ENCODE measurements at regions not wholly inside any gene's neighbourhood (a gene's known extent, or its start where the extent isn't known, plus 50 kb on each side); places are given as distances from the start of the nearest gene placed in this dataset.

GRCh38 chrX:136975684-136976470, 57.9 kb downstream of the GPR101 start:
- Histone ChIP-seq H3K27ac (ENCODE audit: low read depth, low read length, poor library complexity, severe bottlenecking) (no peak overlapping the region), H3K9me3 (ENCODE audit: low read length) (no peaks in the 10 kb centered on the region), H3K79me2 (ENCODE audit: insufficient read depth, low read depth, low read length) (no peaks in the 10 kb centered on the region), H2AFZ (ENCODE audit: low read length) (no peak overlapping the region), H3K4me3 (ENCODE audit: low read depth, low read length, poor library complexity, severe bottlenecking) (no peak overlapping the region), H3K36me3 (ENCODE audit: insufficient read depth, low read length) (no peaks in the 10 kb centered on the region), H3K9me2 (ENCODE audit: insufficient read depth, low read length) (no peaks in the 10 kb centered on the region), H4K20me1 (ENCODE audit: insufficient read depth, low read length) (no peaks in the 10 kb centered on the region), H3K4me1 (ENCODE audit: insufficient read depth, low read length, poor library complexity, severe bottlenecking) (no peaks in the 10 kb centered on the region), H3K4me2 (ENCODE audit: low read length) (no peak overlapping the region)
- ChIA-PET POLR2A (no interaction called here), CTCF (ENCODE audit: unreplicated experiment) (no interaction called here)
- TF ChIP-seq CTCF (conservative IDR thresholded peaks at IDR 0.05; ENCODE audit: low read length) = no peak
- TF ChIP-seq EZH2phosphoT487 (IDR thresholded peaks at IDR 0.05; ENCODE audit: borderline replicate concordance, low read depth, low read length) = no peak
- no TSS peak for BruUV-seq (replicated peaks)
- intact Hi-C loops (cut with micrococcal nuclease; ENCODE audit: unreplicated experiment) = no loop called here
- DNase-seq (ENCODE audit: low spot score) = no peak

- H4K20me1 ChIP-seq (ENCODE audit: insufficient read depth, low read length) = no peaks in the 10 kb centered on the region
- no peak overlapping the region for H3K27ac ChIP-seq (ENCODE audit: low read depth, low read length, poor library complexity, severe bottlenecking)
- H2AFZ ChIP-seq (ENCODE audit: low read length) = no peak overlapping the region
- intact Hi-C loops (cut with micrococcal nuclease; ENCODE audit: unreplicated experiment) = no loop called here
- TF ChIP-seq EZH2phosphoT487 (IDR thresholded peaks at IDR 0.05; ENCODE audit: borderline replicate concordance, low read depth, low read length) (no peak), CTCF (conservative IDR thresholded peaks at IDR 0.05; ENCODE audit: low read length) (no peak)
- H3K36me3 ChIP-seq (ENCODE audit: insufficient read depth, low read length) = no peaks in the 10 kb centered on the region
- H3K9me3 ChIP-seq (ENCODE audit: low read length) = no peaks in the 10 kb centered on the region
- H3K4me3 ChIP-seq (ENCODE audit: low read depth, low read length, poor library complexity, severe bottlenecking) = no peak overlapping the region
- no peaks in the 10 kb centered on the region for H3K9me2 ChIP-seq (ENCODE audit: insufficient read depth, low read length)
- ChIA-PET POLR2A (interaction anchor here (0.7 kb wide), 2 partner anchors 9 to 62 kb away, joined by 4 to 5 read pairs; no protein-coding TSS in a partner anchor), CTCF (ENCODE audit: unreplicated experiment) (no interaction called here)
- no peak overlapping the region for H3K4me2 ChIP-seq (ENCODE audit: low read length)
- no peaks in the 10 kb centered on the region for H3K4me1 ChIP-seq (ENCODE audit: insufficient read depth, low read length, poor library complexity, severe bottlenecking)
- H3K79me2 ChIP-seq (ENCODE audit: insufficient read depth, low read depth, low read length) = no peaks in the 10 kb centered on the region
- no TSS peak for BruUV-seq (replicated peaks)
- no peak for DNase-seq (ENCODE audit: low spot score)
Measured at GRCh38 chrX:136967966-136968365, 65.8 kb downstream of the GPR101 start.

- no peak overlapping the region for H3K4me2 ChIP-seq (ENCODE audit: low read length)
- no peaks in the 10 kb centered on the region for H3K79me2 ChIP-seq (ENCODE audit: insufficient read depth, low read depth, low read length)
- no peak overlapping the region for H3K4me3 ChIP-seq (ENCODE audit: low read depth, low read length, poor library complexity, severe bottlenecking)
- no TSS peak for BruUV-seq (replicated peaks)
- H3K9me3 ChIP-seq (ENCODE audit: low read length) = no peaks in the 10 kb centered on the region
- H2AFZ ChIP-seq (ENCODE audit: low read length) = no peak overlapping the region
- TF ChIP-seq EZH2phosphoT487 (IDR thresholded peaks at IDR 0.05; ENCODE audit: borderline replicate concordance, low read depth, low read length) (no peak), CTCF (conservative IDR thresholded peaks at IDR 0.05; ENCODE audit: low read length) (no peak)
- intact Hi-C loops (cut with micrococcal nuclease; ENCODE audit: unreplicated experiment) = no loop called here
- no peaks in the 10 kb centered on the region for H4K20me1 ChIP-seq (ENCODE audit: insufficient read depth, low read length)
- ChIA-PET CTCF (ENCODE audit: unreplicated experiment) (no interaction called here), POLR2A (interaction anchor here (0.7 kb wide), 1 partner anchor 213 kb away, joined by 3 read pairs; no protein-coding TSS in a partner anchor)
- no peak for DNase-seq (ENCODE audit: low spot score)
- no peaks in the 10 kb centered on the region for H3K36me3 ChIP-seq (ENCODE audit: insufficient read depth, low read length)
- no peaks in the 10 kb centered on the region for H3K4me1 ChIP-seq (ENCODE audit: insufficient read depth, low read length, poor library complexity, severe bottlenecking)
- no peak overlapping the region for H3K27ac ChIP-seq (ENCODE audit: low read depth, low read length, poor library complexity, severe bottlenecking)
- H3K9me2 ChIP-seq (ENCODE audit: insufficient read depth, low read length) = no peaks in the 10 kb centered on the region
Measured at GRCh38 chrX:136963973-136964372, 69.8 kb downstream of the GPR101 start.
